Activated CD4-positive, CD25-positive, alpha-beta regulatory T cell treated with anti-CD3 and anti-CD28 coated beads, Interleukin-2, amount 50 U/mL, for 16 hours (primary cell): ENCODE measurements at regions not wholly inside any gene's neighbourhood (a gene's known extent, or its start where the extent isn't known, plus 50 kb on each side); places are given as distances from the start of the nearest gene placed in this dataset.

Experiments used
- DNase-seq: peaks from one replicate; pipeline ENCODE4 v3.0.0-alpha.2; 2020; ENCODE audit warnings: low read depth, low spot score

- DNase-seq: no peak
Observed at GRCh38 chr3:59261009-59261408, 211.2 kb upstream of the CFAP20DC start.

- no peak for DNase-seq
Observed at GRCh38 chr3:59258550-59259260, 208.9 kb upstream of the CFAP20DC start.

GRCh38 chr3:59257506-59257905 is 207.7 kb upstream of the CFAP20DC start:
- DNase-seq: no peak

- no peak for DNase-seq
Observed at GRCh38 chr3:59256230-59256629, 206.4 kb upstream of the CFAP20DC start.

- DNase-seq: no peak
Observed at GRCh38 chr3:59254976-59255375, 205.2 kb upstream of the CFAP20DC start.

GRCh38 chr3:59254433-59254832 is 204.6 kb upstream of the CFAP20DC start:
- DNase-seq: no peak

GRCh38 chr3:59253523-59253922 is 203.7 kb upstream of the CFAP20DC start:
- DNase-seq: no peak

- no peak for DNase-seq
Observed at GRCh38 chr3:59251869-59252268, 202.0 kb upstream of the CFAP20DC start.

- DNase-seq: no peak
Observed at GRCh38 chr3:59250600-59250999, 200.8 kb upstream of the CFAP20DC start.

- no peak for DNase-seq
Observed at GRCh38 chr3:59249698-59250361, 200.0 kb upstream of the CFAP20DC start.

- no peak for DNase-seq
Observed at GRCh38 chr3:59249004-59249403, 199.2 kb upstream of the CFAP20DC start.

- DNase-seq: no peak
Observed at GRCh38 chr3:59247402-59247841, 197.6 kb upstream of the CFAP20DC start.

- no peak for DNase-seq
Observed at GRCh38 chr3:59246719-59247401, 197.0 kb upstream of the CFAP20DC start.

GRCh38 chr3:59245859-59246501 is 196.2 kb upstream of the CFAP20DC start:
- no peak for DNase-seq

- DNase-seq: no peak
Observed at GRCh38 chr3:59245300-59245858, 195.6 kb upstream of the CFAP20DC start.

GRCh38 chr3:59244343-59244742 is 194.5 kb upstream of the CFAP20DC start:
- no peak for DNase-seq

GRCh38 chr3:59243476-59243875 is 193.7 kb upstream of the CFAP20DC start:
- no peak for DNase-seq

- no peak for DNase-seq
Observed at GRCh38 chr3:59240666-59241255, 190.9 kb upstream of the CFAP20DC start.

- DNase-seq: no peak
Observed at GRCh38 chr3:59237121-59237520, 187.3 kb upstream of the CFAP20DC start.

GRCh38 chr3:59235634-59236012 is 185.8 kb upstream of the CFAP20DC start:
- DNase-seq: no peak

GRCh38 chr3:59234884-59235633 is 185.2 kb upstream of the CFAP20DC start:
- DNase-seq: no peak
